Gastroesophageal sphincter (tissue), 4 donors: ENCODE measurements at regions not wholly inside any gene's neighbourhood (a gene's known extent, or its start where the extent isn't known, plus 50 kb on each side); places are given as distances from the start of the nearest gene placed in this dataset.

Source experiments
- ATAC-seq: fragments of 150-250 bp; one replicate; pipeline ENCODE4 v1.9.1; 2016; ENCODE audit warnings: mild to moderate bottlenecking, moderate library complexity
- H3K27ac ChIP-seq, 4 donors: fragments of 200-600 bp; sonication (generic) in 3 of 4; 1 replicate in 3 of 4; 2 replicates in 1 of 4; pipeline ENCODE4 v1.5.1; 2016 to 2019
- H3K27me3 ChIP-seq: fragments of 200-600 bp; sonication (generic); one replicate; pipeline ENCODE4 v1.5.1; 2019
- H3K36me3 ChIP-seq, 2 donors: fragments of 200-600 bp; sonication (generic); one replicate each; pipeline ENCODE4 v1.5.1; 2019; ENCODE audit warnings: control low read depth in 1 of 2
- H3K4me1 ChIP-seq, 3 donors: fragments of 200-600 bp; sonication (generic); 1 replicate in 2 of 3; 2 replicates in 1 of 3; pipeline ENCODE4 v1.5.1; 2016 to 2019; ENCODE audit warnings: control low read depth in 2 of 3
- H3K4me3 ChIP-seq, 2 donors: fragments of 200-600 bp; sonication (generic); one replicate each; pipeline ENCODE4 v1.5.1; 2019; ENCODE audit warnings: mild to moderate bottlenecking in 1 of 2, moderate library complexity in 1 of 2
- H3K9me3 ChIP-seq, 3 donors: fragments of 200-600 bp; sonication (generic); one replicate each; pipeline ENCODE4 v1.5.1; 2017 to 2019; ENCODE audit warnings: control low read depth in 2 of 3
- EP300 ChIP-seq: sonication (generic); formaldehyde crosslinking; IDR thresholded peaks from one replicate; pipeline ENCODE4 v1.6.1; 2017; ENCODE audit warnings: antibody characterized with exemption, mild to moderate bottlenecking
- POLR2A ChIP-seq, 2 donors: fragments of 450-650 bp; IDR thresholded peaks; one replicate each; pipeline ENCODE4 v1.6.1; 2017; ENCODE audit warnings: antibody characterized with exemption in 2 of 2, mild to moderate bottlenecking in 2 of 2, moderate library complexity in 1 of 2
- POLR2AphosphoS5 ChIP-seq: sonication (generic); formaldehyde crosslinking; IDR thresholded peaks from one replicate; pipeline ENCODE4 v1.6.1; 2017; ENCODE audit warnings: antibody characterized with exemption
- WGBS, 2 donors: methylation state at CpG; one replicate each; pipeline ENCODE4 v1.1.5; 2018; ENCODE audit warnings: low coverage in 1 of 2; 5-methylcytosine and 5-hydroxymethylcytosine counted together
- TF ChIP-seq, protein P1 (sequence below), 4 experiments: fragments of 200-600 bp in 2 of 4; fragments of 450-650 bp in 2 of 4; sonication (generic) in 1 of 4; IDR thresholded peaks; one replicate each; pipeline ENCODE4 v1.5.1; 2017 to 2019; ENCODE audit warnings: antibody characterized with exemption in 4 of 4, mild to moderate bottlenecking in 2 of 4, moderate library complexity in 2 of 4

DNA sequence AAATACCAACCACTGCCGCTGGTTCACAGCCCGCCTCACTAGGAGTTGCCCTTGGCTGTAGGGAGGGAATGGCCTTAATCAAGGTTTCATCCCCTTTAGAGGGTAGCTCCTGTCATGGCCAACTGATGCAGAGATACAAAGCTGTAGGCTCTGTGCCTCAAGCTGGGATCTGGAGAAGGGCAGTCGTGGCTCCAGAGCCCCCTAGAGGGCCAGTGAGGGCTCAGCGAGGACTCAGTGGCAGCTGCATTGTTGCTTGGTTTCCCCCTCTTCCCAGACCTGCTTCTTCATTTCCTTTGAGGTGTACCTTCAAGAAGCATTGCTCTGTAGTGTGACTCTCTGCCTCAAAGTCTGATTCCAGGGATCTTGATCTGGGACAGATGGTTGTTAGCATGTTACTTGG, 302.1 kb downstream of the LPIN1 start:
- no peaks in the 10 kb centered on the region for H3K27me3 ChIP-seq
- no peaks in the 10 kb centered on the region for H3K4me1 ChIP-seq
- H3K36me3 ChIP-seq: no peaks in the 10 kb centered on the region
- H3K9me3 ChIP-seq: no peaks in the 10 kb centered on the region
- no peak overlapping the region for H3K27ac ChIP-seq
- no peak overlapping the region for H3K4me3 ChIP-seq
- ATAC-seq: no peak
- WGBS, 2 donors: 100% methylated on average over 1 of the region's 4 CpGs; no CpG with 5 or more reads in 1 of the 2 donors
- TF ChIP-seq, protein P1, sequence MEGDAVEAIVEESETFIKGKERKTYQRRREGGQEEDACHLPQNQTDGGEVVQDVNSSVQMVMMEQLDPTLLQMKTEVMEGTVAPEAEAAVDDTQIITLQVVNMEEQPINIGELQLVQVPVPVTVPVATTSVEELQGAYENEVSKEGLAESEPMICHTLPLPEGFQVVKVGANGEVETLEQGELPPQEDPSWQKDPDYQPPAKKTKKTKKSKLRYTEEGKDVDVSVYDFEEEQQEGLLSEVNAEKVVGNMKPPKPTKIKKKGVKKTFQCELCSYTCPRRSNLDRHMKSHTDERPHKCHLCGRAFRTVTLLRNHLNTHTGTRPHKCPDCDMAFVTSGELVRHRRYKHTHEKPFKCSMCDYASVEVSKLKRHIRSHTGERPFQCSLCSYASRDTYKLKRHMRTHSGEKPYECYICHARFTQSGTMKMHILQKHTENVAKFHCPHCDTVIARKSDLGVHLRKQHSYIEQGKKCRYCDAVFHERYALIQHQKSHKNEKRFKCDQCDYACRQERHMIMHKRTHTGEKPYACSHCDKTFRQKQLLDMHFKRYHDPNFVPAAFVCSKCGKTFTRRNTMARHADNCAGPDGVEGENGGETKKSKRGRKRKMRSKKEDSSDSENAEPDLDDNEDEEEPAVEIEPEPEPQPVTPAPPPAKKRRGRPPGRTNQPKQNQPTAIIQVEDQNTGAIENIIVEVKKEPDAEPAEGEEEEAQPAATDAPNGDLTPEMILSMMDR (IDR thresholded peaks at IDR 0.05): no peak
- TF ChIP-seq POLR2A (IDR thresholded peaks at IDR 0.05) (no peak), EP300 (no peak), POLR2AphosphoS5 (no peak)

DNA sequence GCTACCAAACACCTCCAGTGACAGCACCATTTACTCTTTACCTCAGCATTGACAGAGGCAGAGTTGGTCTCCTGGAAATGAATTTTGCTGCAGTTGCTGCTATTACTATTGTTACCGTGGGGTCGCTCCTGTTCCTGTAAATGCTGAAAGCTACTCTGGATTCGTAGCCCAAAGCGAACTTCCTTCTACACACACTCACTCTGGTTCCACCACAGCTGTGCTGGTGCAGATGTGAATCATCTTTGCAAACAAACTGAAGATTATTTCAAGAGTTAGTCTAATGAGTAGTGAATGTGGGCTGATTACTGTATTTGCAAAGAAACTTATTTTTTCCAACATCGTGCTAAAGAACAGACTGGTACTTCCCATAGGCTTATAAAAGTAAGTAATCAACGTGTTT, 304.0 kb downstream of the LPIN1 start:
- H3K4me1 ChIP-seq: no peaks in the 10 kb centered on the region
- H3K9me3 ChIP-seq: no peaks in the 10 kb centered on the region
- 43 to 57% methylated on average over 4 to 5 of the region's 6 CpGs for WGBS, 2 donors
- no peaks in the 10 kb centered on the region for H3K27me3 ChIP-seq
- no peak for ATAC-seq
- TF ChIP-seq POLR2A (IDR thresholded peaks at IDR 0.05) (no peak), POLR2AphosphoS5 (no peak)
- TF ChIP-seq, protein P1 (IDR thresholded peaks at IDR 0.05): no peak
- H3K36me3 ChIP-seq: no peaks in the 10 kb centered on the region
- H3K27ac ChIP-seq: no peak overlapping the region
- no peak overlapping the region for H3K4me3 ChIP-seq

DNA sequence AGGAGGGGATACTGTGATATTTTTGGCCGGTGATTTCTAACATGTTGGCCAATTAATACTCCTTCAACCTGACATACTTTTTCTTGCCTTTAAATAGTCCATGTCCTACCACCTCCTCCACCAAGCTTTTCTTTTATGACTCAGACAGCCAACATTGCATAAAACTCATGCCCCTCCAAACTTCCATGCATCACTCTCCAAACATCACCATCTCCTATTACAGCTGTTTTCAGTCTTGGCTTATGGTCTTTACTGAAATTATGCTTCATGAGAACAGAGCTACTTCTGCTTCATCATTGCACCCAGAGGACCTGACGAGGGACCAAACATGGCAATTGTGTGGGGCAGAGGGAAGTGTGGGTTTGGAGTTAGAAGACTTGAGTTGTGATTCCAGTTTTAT, 305.4 kb downstream of the LPIN1 start:
- no peaks in the 10 kb centered on the region for H3K9me3 ChIP-seq
- H3K36me3 ChIP-seq: no peaks in the 10 kb centered on the region
- no peak overlapping the region for H3K4me3 ChIP-seq
- no peaks in the 10 kb centered on the region for H3K27me3 ChIP-seq
- WGBS, 2 donors: 76 to 81% methylated on average over 2 of the region's 2 CpGs
- H3K27ac ChIP-seq: no peak overlapping the region
- TF ChIP-seq POLR2A (IDR thresholded peaks at IDR 0.05): no peak
- no peak for TF ChIP-seq EP300
- TF ChIP-seq, protein P1 (IDR thresholded peaks at IDR 0.05): no peak
- TF ChIP-seq POLR2AphosphoS5: no peak
- no peak for ATAC-seq
- no peaks in the 10 kb centered on the region for H3K4me1 ChIP-seq

DNA sequence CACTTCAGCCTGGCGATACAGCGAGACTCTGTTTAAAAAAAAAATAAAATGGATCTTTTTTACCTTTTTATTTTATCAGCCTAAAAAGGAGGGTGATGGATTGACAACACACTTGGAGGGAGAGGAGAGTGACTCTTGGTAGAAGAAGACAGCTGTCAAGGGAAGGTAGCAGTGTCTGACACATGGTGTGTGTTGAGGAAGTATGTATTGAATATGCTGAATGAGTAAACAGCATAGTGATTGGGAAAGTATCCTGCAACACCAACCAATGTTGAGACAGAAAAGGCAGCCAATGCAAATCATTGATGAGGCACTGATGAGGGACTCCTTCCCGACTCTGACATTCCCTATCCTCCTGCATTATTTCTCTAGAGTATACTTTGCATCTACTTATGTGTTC, 306.4 kb downstream of the LPIN1 start:
- Histone ChIP-seq H3K4me3 (no peak overlapping the region), H3K36me3 (no peaks in the 10 kb centered on the region), H3K4me1 (no peaks in the 10 kb centered on the region), H3K27ac (no peak overlapping the region), H3K27me3 (no peaks in the 10 kb centered on the region), H3K9me3 (no peaks in the 10 kb centered on the region)
- ATAC-seq: no peak
- TF ChIP-seq, protein P1 (IDR thresholded peaks at IDR 0.05): no peak
- TF ChIP-seq POLR2AphosphoS5 (no peak), POLR2A (IDR thresholded peaks at IDR 0.05) (no peak), EP300 (no peak)
- WGBS, 2 donors: 92 to 100% methylated on average over 3 of the region's 3 CpGs

DNA sequence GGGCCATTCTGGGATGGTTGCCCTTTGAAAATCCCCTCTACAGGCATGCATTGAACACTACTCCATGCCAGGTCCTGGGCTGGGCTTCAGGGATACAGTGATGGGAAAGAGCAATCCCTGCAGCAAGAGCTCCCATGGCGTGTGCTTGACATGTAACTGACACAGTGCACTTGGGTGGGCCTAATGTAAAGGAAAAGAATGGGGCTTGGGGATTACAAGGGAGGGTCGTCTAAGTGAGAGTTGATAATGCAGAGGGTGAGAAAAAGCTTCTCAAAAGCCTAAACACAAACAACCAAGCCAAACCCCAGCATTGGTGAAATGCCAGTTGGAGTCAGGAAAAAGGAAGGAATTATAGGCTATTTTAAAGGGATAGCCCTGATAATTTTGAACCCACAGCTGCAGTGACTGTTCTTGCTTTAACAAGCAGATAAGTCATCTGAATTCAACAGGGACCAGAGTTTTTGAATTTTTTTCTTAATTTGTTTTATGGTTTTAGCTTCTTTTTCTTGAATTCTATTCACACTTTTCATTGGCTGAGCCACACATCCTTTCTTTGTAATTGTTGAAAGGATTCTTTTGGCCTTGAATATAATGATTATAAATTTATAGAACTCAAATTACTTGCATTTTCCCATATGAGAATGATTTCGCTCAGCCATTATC, 308.7 kb downstream of the LPIN1 start:
- no peaks in the 10 kb centered on the region for H3K4me1 ChIP-seq
- WGBS, 2 donors: 40 to 54% methylated on average over 1 to 2 of the region's 3 CpGs
- no peak overlapping the region for H3K27ac ChIP-seq
- no peaks in the 10 kb centered on the region for H3K9me3 ChIP-seq
- H3K27me3 ChIP-seq: no peaks in the 10 kb centered on the region
- TF ChIP-seq, protein P1 (IDR thresholded peaks at IDR 0.05): no peak
- TF ChIP-seq POLR2AphosphoS5 (no peak), POLR2A (IDR thresholded peaks at IDR 0.05) (no peak), EP300 (no peak)
- ATAC-seq: no peak
- H3K36me3 ChIP-seq: no peaks in the 10 kb centered on the region
- no peak overlapping the region for H3K4me3 ChIP-seq
